ENCODE measurements at regions not wholly inside any gene's neighbourhood (a gene's known extent, or its start where the extent isn't known, plus 50 kb on each side); places are given as distances from the start of the nearest gene placed in this dataset.

- no peak overlapping the region for H3K4me3 ChIP-seq (ENCODE audit: low read length)
- TF ChIP-seq EZH2phosphoT487 (IDR thresholded peaks at IDR 0.05; ENCODE audit: low read depth) (no peak), CTCF (IDR thresholded peaks at IDR 0.05; ENCODE audit: low read depth, low read length) (no peak)
These were observed 235.8 kb upstream of the TLE4 start for GRCh38 chr9:79335987-79336386.

GRCh38 chr9:79341561-79341960, 230.2 kb upstream of the TLE4 start:
- TF ChIP-seq EZH2phosphoT487 (IDR thresholded peaks at IDR 0.05; ENCODE audit: low read depth), result no peak
- TF ChIP-seq CTCF (IDR thresholded peaks at IDR 0.05; ENCODE audit: low read depth, low read length), result no peak
- Histone ChIP-seq H2AFZ (ENCODE audit: low read depth, low read length) (no peak overlapping the region), H3K27me3 (ENCODE audit: low read depth, low read length) (no peaks in the 10 kb centered on the region)

More at GRCh38 chr9:79335987-79336386, 235.8 kb upstream of the TLE4 start:
- Histone ChIP-seq H4K20me1 (ENCODE audit: insufficient read depth, low read length) (no peaks in the 10 kb centered on the region), H3K27me3 (ENCODE audit: low read depth, low read length) (no peaks in the 10 kb centered on the region), H3K36me3 (replicated peaks; ENCODE audit: low read depth, low read length) (no peaks in the 10 kb centered on the region), H3K4me1 (ENCODE audit: low read length) (no peaks in the 10 kb centered on the region), H3K9ac (ENCODE audit: low read length) (no peak overlapping the region), H2AFZ (ENCODE audit: low read depth, low read length) (no peak overlapping the region), H3K9me3 (ENCODE audit: insufficient read depth, low read length) (no peaks in the 10 kb centered on the region), H3K4me2 (ENCODE audit: low read length) (no peak overlapping the region), H3K27ac (ENCODE audit: low read length) (no peak overlapping the region), H3K79me2 (ENCODE audit: low read length) (no peaks in the 10 kb centered on the region)

GRCh38 chr9:79346350-79347020, 225.3 kb upstream of the TLE4 start:
- no peaks in the 10 kb centered on the region for H3K27me3 ChIP-seq (ENCODE audit: low read depth, low read length)
- H3K4me2 ChIP-seq (ENCODE audit: low read length), result no peak overlapping the region
- no peaks in the 10 kb centered on the region for H4K20me1 ChIP-seq (ENCODE audit: insufficient read depth, low read length)
- H3K79me2 ChIP-seq (ENCODE audit: low read length), result no peaks in the 10 kb centered on the region
- no peak overlapping the region for H3K9ac ChIP-seq (ENCODE audit: low read length)
- no peaks in the 10 kb centered on the region for H3K36me3 ChIP-seq (replicated peaks; ENCODE audit: low read depth, low read length)
- no peak overlapping the region for H3K27ac ChIP-seq (ENCODE audit: low read length)
- no peaks in the 10 kb centered on the region for H3K9me3 ChIP-seq (ENCODE audit: insufficient read depth, low read length)
- H2AFZ ChIP-seq (ENCODE audit: low read depth, low read length), result no peak overlapping the region
- H3K4me3 ChIP-seq (ENCODE audit: low read length), result no peak overlapping the region
- TF ChIP-seq EZH2phosphoT487 (IDR thresholded peaks at IDR 0.05; ENCODE audit: low read depth) (no peak), CTCF (IDR thresholded peaks at IDR 0.05; ENCODE audit: low read depth, low read length) (no peak)
- no peaks in the 10 kb centered on the region for H3K4me1 ChIP-seq (ENCODE audit: low read length)

More at GRCh38 chr9:79341561-79341960, 230.2 kb upstream of the TLE4 start:
- Histone ChIP-seq H4K20me1 (ENCODE audit: insufficient read depth, low read length) (no peaks in the 10 kb centered on the region), H3K4me2 (ENCODE audit: low read length) (no peak overlapping the region), H3K27ac (ENCODE audit: low read length) (no peak overlapping the region), H3K9ac (ENCODE audit: low read length) (no peak overlapping the region), H3K4me3 (ENCODE audit: low read length) (no peak overlapping the region), H3K36me3 (replicated peaks; ENCODE audit: low read depth, low read length) (no peaks in the 10 kb centered on the region), H3K9me3 (ENCODE audit: insufficient read depth, low read length) (no peaks in the 10 kb centered on the region), H3K4me1 (ENCODE audit: low read length) (no peaks in the 10 kb centered on the region), H3K79me2 (ENCODE audit: low read length) (no peaks in the 10 kb centered on the region)

- no peak overlapping the region for H2AFZ ChIP-seq (ENCODE audit: low read depth, low read length)
- no peaks in the 10 kb centered on the region for H3K36me3 ChIP-seq (replicated peaks; ENCODE audit: low read depth, low read length)
- H3K4me3 ChIP-seq (ENCODE audit: low read length), result no peak overlapping the region
- no peaks in the 10 kb centered on the region for H3K27me3 ChIP-seq (ENCODE audit: low read depth, low read length)
- H3K79me2 ChIP-seq (ENCODE audit: low read length), result no peaks in the 10 kb centered on the region
- H3K4me2 ChIP-seq (ENCODE audit: low read length), result no peak overlapping the region
- H4K20me1 ChIP-seq (ENCODE audit: insufficient read depth, low read length), result no peaks in the 10 kb centered on the region
- no peak for TF ChIP-seq EZH2phosphoT487 (IDR thresholded peaks at IDR 0.05; ENCODE audit: low read depth)
- TF ChIP-seq CTCF (IDR thresholded peaks at IDR 0.05; ENCODE audit: low read depth, low read length), result no peak
- H3K27ac ChIP-seq (ENCODE audit: low read length), result no peak overlapping the region
- H3K9ac ChIP-seq (ENCODE audit: low read length), result no peak overlapping the region
- no peaks in the 10 kb centered on the region for H3K9me3 ChIP-seq (ENCODE audit: insufficient read depth, low read length)
- H3K4me1 ChIP-seq (ENCODE audit: low read length), result no peaks in the 10 kb centered on the region
These were observed 219.4 kb upstream of the TLE4 start for GRCh38 chr9:79352322-79352721.
